ENCODE measurements at regions not wholly inside any gene's neighbourhood (a gene's known extent, or its start where the extent isn't known, plus 50 kb on each side); places are given as distances from the start of the nearest gene placed in this dataset.

GRCh38 chr5:18090177-18090576 lies 455.9 kb downstream of the TAF11L14 start:
- H3K4me3 ChIP-seq, result no peak overlapping the region
- no peaks in the 10 kb centered on the region for H3K9me3 ChIP-seq
- no peaks in the 10 kb centered on the region for H3K36me3 ChIP-seq
- TF ChIP-seq, protein P1, sequence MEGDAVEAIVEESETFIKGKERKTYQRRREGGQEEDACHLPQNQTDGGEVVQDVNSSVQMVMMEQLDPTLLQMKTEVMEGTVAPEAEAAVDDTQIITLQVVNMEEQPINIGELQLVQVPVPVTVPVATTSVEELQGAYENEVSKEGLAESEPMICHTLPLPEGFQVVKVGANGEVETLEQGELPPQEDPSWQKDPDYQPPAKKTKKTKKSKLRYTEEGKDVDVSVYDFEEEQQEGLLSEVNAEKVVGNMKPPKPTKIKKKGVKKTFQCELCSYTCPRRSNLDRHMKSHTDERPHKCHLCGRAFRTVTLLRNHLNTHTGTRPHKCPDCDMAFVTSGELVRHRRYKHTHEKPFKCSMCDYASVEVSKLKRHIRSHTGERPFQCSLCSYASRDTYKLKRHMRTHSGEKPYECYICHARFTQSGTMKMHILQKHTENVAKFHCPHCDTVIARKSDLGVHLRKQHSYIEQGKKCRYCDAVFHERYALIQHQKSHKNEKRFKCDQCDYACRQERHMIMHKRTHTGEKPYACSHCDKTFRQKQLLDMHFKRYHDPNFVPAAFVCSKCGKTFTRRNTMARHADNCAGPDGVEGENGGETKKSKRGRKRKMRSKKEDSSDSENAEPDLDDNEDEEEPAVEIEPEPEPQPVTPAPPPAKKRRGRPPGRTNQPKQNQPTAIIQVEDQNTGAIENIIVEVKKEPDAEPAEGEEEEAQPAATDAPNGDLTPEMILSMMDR (IDR thresholded peaks at IDR 0.05), result no peak
- WGBS, 2 donors, result 59 to 69% methylated on average over 2 of the region's 2 CpGs
- no peak for ATAC-seq
- H3K27me3 ChIP-seq, result no peaks in the 10 kb centered on the region
- no peak for FAIRE-seq
- H3K4me1 ChIP-seq, result no peaks in the 10 kb centered on the region
- DNase-seq, result no peak
- H3K27ac ChIP-seq, result no peak overlapping the region
- intact Hi-C loops (cut with DNase I), result no loop called here

- TF ChIP-seq, protein P1 (IDR thresholded peaks at IDR 0.05), result no peak
- no peaks in the 10 kb centered on the region for H3K4me1 ChIP-seq
- FAIRE-seq, result no peak
Observed at GRCh38 chr5:18091142-18091541, 456.9 kb downstream of the TAF11L14 start.

DNA sequence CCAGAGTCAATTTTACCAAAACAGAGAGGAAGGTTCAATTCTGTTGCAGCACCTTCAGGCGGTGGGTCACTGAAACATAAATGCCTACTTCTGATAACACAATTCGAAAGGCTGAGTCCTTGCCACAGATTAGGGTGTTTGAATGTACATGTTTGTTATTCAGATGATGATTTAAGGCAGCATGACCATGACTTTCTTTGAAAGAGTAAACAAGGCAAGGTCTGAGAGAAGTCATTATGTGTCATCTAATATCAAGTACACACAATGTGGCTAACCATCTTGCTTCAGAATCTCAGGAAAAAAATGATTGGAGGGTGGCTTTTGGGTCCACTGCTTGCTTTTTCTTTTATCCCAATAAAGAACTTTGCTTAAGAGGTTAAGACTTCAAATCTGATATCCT lies 457.5 kb downstream of the TAF11L14 start:
- intact Hi-C loops (cut with DNase I), result no loop called here
- no peak overlapping the region for H3K4me3 ChIP-seq
- H3K27me3 ChIP-seq, result no peaks in the 10 kb centered on the region
- no peaks in the 10 kb centered on the region for H3K4me1 ChIP-seq
- no peak for DNase-seq
- WGBS, 2 donors, result 45 to 48% methylated on average over 2 of the region's 2 CpGs
- no peaks in the 10 kb centered on the region for H3K9me3 ChIP-seq
- ATAC-seq, result no peak
- TF ChIP-seq, protein P1 (IDR thresholded peaks at IDR 0.05), result no peak
- FAIRE-seq, result no peak
- H3K27ac ChIP-seq, result no peak overlapping the region
- H3K36me3 ChIP-seq, result no peaks in the 10 kb centered on the region

More at GRCh38 chr5:18091142-18091541, 456.9 kb downstream of the TAF11L14 start:
- no peak overlapping the region for H3K27ac ChIP-seq
- H3K4me3 ChIP-seq, result no peak overlapping the region
- intact Hi-C loops (cut with DNase I), result no loop called here
- ATAC-seq (no peak), DNase-seq (no peak)
- no peaks in the 10 kb centered on the region for H3K27me3 ChIP-seq
- no peaks in the 10 kb centered on the region for H3K9me3 ChIP-seq
- 5 to 14% methylated on average over 2 of the region's 2 CpGs for WGBS, 2 donors
- H3K36me3 ChIP-seq, result no peaks in the 10 kb centered on the region

DNA sequence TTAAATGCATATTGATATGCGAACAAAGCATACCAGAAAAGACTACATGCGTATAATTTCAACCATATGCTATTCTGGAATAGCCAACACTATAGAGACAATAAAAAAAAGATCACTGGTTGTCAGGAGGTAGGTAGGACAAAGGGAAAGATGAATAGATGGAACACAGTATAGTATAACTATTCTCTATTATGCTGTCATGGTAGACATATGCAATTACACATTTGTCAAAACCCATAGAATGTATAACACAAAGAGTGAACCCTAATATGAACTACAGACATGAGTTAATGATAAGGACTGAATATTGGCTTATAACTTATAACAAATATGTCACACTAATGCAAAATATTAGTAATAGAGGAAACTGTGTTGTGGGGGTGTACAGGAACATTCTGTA lies 460.8 kb downstream of the TAF11L14 start:
- 79 to 91% methylated on average over 2 of the region's 2 CpGs for WGBS, 2 donors

GRCh38 chr5:18097817-18098216 lies 463.6 kb downstream of the TAF11L14 start:
- TF ChIP-seq, protein P1 (IDR thresholded peaks at IDR 0.05), result no peak
- no peaks in the 10 kb centered on the region for H3K27me3 ChIP-seq
- H3K4me3 ChIP-seq, result no peak overlapping the region
- FAIRE-seq, result no peak
- no peaks in the 10 kb centered on the region for H3K9me3 ChIP-seq
- ATAC-seq, result no peak
- no peak for DNase-seq
- no peak overlapping the region for H3K27ac ChIP-seq
- intact Hi-C loops (cut with DNase I), result no loop called here
- 44 to 56% methylated on average over 5 of the region's 5 CpGs for WGBS, 2 donors
- no peaks in the 10 kb centered on the region for H3K36me3 ChIP-seq
- no peaks in the 10 kb centered on the region for H3K4me1 ChIP-seq

More for the DNA sequence above, 460.8 kb downstream of the TAF11L14 start:
- TF ChIP-seq, protein P1 (IDR thresholded peaks at IDR 0.05), result no peak
- ATAC-seq (no peak), DNase-seq (no peak), FAIRE-seq (no peak)
- Histone ChIP-seq H3K9me3 (no peaks in the 10 kb centered on the region), H3K4me1 (no peaks in the 10 kb centered on the region), H3K4me3 (no peak overlapping the region), H3K27me3 (no peaks in the 10 kb centered on the region), H3K36me3 (no peaks in the 10 kb centered on the region), H3K27ac (no peak overlapping the region)
- intact Hi-C loops (cut with DNase I), result no loop called here
